GM21528 (cell line): ENCODE measurements at regions not wholly inside any gene's neighbourhood (a gene's known extent, or its start where the extent isn't known, plus 50 kb on each side); places are given as distances from the start of the nearest gene placed in this dataset.
"Not testable (repeated sequence)": the region's sequence is repeated elsewhere in the genome, so short reads cannot be mapped to it uniquely, and the experiment has no call there.

Experiments used
- ATAC-seq: cut with Tn5 transposase; IDR thresholded peaks from one replicate; pipeline ENCODE4 v1.9.1; 2021; ENCODE audit warnings: mild to moderate bottlenecking, moderate library complexity; ENCODE audit not compliant: unreplicated experiment, low FRiP score

DNA sequence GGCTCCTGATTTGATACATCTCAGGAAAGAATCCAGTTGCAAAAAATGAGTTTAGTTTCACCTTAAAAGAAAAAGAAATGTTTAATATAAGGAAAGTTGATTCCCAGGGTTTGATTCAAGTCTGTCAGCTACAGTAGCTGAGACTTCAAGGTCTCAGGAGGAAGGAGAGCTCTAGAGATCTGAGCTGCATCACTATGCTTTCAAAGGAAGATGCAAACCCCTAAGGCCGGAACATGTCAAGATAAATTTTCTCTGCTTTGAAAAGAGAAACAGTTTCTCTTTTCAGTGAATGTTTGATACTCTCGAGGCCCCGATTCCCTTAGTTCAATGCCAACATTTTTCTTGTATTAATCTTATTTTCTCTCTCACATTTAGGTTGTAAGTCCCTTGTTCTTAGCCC, 128.6 kb downstream of the RGPD3 start:
- ATAC-seq, result no peak

GRCh38 chr2:106339132-106339531, 129.1 kb downstream of the RGPD3 start:
- ATAC-seq, result no peak

DNA sequence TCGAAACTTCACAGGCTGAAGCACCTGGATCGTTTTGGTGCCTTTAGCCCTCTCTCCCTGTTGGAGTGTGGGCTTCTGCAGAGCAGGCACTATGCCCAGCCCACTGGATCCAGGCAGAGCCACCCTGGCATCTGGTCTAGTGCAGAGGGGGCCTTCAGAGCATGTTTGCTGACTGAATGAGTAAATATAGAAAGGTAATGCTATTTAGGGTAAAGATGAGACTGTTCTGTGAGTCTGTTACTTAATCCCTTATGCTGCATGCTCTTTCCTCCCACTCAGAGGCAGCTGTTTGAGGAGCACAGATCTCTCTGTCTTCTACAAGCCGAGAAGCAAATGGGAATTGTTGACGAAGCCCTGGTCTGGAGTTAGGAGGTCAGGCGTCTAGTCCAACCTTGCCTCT, 130.2 kb downstream of the RGPD3 start:
- ATAC-seq, result no peak

DNA sequence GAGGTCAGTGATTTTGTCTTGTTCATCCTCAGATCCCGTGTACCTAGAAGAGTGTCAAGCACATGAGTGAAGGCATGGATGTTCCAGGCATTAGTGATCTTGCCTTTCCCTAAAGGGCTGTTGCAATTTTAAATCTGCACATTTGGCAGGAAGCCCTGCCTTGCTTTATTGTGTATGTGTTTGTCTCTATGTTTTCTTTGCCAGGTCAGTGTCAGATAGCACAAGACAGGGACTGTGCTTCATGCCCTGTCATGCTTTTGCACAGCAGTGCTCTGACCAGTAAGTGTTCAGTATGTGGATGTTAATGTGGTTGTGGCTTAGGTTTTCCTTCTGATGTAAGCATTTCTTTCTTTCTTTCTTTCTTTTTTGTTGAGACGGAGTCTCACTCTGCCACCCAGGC, 131.5 kb downstream of the RGPD3 start:
- ATAC-seq, result no peak

- no peak for ATAC-seq
Observed at GRCh38 chr2:106336108-106336507, 132.1 kb downstream of the RGPD3 start.

GRCh38 chr2:106334802-106335201, 133.4 kb downstream of the RGPD3 start:
- no peak for ATAC-seq

- not testable (repeated sequence) for ATAC-seq
Observed at GRCh38 chr2:106333253-106333873, 134.8 kb downstream of the RGPD3 start.

DNA sequence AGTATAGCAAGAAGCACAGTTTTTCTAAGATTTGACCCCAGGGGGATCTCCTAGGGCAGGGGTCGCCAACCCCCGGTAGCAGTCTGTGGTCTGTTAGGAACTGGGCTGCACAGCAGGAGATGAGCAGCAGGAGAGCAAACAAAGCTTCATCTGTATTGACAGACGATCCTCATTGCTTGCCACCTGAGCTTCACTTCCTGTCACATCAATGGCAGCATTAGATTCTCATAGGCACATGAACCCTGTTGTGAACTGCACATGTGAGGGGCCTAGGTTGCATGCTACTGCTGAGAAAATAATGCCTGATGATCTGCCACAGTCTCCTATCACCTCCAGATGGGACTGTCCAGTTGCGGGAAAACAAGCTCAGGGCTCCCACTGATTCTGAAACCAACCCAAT, 136.2 kb downstream of the RGPD3 start:
- ATAC-seq, result no peak

DNA sequence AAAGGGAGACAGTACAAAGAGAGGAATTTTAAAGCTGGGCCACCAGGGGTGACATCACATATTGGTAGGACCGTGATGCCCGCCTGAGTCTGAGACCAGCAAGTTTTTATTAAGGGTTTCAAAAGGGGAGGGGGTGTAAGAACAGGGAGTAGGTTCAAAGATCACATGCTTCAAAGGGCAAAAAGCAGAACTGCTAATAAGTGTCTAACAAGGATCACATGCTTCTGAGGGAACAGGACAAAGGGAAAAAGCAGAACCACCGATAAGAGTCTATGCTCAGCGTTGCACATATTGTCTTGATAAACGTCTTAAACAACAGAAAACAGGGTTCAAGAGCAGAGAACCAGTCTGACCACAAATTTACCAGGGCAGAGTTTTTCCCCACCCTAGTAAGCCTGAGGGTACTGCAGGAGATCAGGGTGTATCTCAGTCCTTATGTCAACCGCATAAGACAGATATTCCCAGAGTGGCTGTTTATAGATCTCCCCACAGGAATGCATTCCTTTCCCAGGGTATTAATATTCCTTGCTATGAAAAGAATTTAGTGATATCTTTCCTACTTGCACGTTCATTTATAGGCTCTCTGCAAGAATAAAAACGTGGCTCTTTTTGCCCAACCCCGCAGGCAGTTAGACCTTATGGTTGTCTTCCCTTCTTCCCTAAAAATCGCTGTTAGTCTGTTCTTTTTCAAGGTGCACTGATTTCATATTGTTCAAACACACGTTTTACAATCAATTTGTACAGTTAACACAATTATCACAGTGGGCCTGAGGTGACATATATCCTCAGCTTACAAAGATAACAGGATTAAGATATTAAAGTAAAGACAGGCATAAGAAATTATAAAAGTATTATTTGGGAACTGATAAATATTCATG, 136.5 kb upstream of the UXS1 start:
- not testable (repeated sequence) for ATAC-seq

DNA sequence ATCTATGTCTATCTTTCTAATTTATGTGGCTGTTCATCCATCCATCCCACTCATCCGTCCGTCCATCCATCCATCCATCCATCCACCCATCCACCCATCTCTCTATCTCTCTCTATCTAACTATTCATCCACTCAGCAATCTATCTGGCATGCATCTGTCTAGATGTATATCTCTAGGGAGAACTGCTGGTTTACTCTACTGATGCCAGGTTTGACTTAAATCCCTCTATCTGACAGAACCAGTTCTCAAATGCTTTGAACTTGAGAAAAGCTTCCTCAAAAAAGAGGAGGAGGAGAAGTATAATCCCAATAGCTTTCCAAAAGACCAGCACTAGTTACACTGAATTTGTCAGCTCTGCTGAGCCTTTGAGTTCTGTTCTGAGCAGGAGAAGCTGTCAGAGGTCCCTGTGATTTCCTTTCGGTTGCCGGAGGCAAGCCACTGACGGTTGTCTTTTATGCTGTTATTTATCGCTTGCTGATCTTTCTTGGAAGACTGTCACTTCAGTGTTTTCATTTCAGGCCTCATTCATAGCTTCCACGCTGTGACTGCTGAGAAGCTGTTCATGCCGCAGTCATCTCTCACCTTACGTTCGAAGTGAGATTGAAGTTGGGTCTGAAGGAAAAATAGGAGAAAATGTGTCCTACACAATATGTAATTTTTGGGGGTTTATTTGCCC, 129.4 kb upstream of the UXS1 start:
- ATAC-seq, result no peak

GRCh38 chr2:106322281-106322680, 128.2 kb upstream of the UXS1 start:
- ATAC-seq, result no peak

DNA sequence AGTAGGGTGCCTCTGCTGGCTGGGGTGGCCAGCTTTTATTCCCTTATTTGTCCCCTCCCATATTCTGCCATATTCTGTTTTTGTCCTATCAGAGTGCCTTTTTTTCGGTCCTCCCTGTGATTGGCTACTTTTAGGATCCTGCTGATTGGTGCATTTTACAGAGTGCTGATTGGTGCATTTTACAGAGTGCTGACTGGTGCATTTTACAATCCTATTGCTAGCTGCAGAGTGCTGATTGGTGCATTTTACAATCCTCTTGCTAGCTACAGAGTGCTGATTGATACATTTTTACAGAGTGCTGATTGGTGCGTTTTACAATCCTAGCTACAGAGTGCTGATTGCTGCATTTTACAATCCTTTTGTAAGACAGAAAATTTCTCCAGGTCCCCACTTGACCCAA, 126.3 kb upstream of the UXS1 start:
- ATAC-seq, result not testable (repeated sequence)

GRCh38 chr2:106316915-106317314, 122.8 kb upstream of the UXS1 start:
- no peak for ATAC-seq

DNA sequence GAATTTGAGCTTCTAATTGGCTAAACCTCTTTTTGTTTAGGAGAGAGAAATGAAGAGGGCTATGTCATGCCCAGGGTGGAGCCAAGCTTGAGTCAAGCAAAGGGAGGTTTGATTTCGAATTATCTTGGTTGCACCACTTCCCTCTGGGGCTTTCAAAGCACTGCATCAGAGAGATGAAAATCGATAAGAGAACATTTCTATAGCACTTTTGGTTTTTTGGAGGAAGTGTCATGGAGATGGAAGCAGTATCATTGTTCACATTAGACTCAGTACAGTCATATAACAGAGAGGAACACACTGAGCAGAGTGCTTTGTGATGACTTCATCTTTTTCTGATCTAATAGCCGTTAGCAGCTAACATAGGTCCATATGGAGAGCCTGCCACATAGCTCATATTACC, 120.3 kb upstream of the UXS1 start:
- no peak for ATAC-seq

- ATAC-seq, result no peak
Observed at GRCh38 chr2:106311041-106311370, 116.9 kb upstream of the UXS1 start.

GRCh38 chr2:106307860-106308259, 113.8 kb upstream of the UXS1 start:
- ATAC-seq, result no peak

DNA sequence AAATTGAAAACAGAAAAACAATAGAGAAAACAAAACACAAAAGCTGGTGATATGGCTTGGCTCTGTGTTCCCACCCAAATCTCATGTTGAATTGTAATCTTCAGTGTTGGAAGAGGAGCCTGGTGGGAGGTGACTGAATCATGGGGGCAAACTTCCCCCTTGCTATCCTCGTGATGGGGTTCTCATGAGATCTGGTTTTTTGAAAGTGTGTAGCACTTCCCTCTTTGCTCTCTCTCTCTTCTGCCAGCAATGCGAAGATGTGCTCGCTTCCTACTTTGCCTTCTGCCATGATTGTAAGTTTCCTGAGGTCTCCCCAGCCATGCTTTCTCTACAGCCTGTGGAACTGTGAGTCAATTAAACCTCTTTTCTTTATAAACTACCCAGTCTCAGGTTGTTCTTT, 112.3 kb upstream of the UXS1 start:
- ATAC-seq, result no peak

DNA sequence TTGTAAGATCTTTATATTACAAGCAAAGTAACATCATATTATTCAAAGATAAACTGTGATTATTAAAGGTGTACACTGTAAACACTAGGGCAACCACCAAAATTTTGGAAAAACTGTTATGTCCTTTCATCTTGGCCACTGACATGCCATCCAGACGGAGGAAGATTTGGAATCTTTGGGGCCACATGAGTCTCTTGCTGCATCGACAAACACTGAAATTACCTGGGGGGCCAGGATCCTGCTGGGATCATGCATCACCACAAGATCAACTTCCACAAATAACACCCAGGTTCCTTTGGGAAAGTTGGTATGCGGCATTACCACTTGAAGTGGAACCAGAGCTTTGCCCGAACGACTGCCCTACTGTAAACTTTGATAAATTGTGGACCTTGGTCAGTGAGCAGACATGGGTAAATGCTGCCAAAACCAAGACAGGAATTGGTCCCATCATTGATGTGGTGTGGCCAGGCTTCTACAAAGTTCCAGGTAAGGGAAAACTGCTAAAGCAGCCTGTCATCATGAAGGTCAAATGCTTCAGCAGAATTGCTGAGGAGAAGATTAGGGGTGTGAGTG, 110.6 kb upstream of the UXS1 start:
- ATAC-seq, result no peak

- no peak for ATAC-seq
Observed at GRCh38 chr2:106299696-106300095, 105.6 kb upstream of the UXS1 start.

- ATAC-seq, result no peak
Observed at GRCh38 chr2:106296182-106296815, 102.2 kb upstream of the UXS1 start.

GRCh38 chr2:106294182-106294581, 100.1 kb upstream of the UXS1 start:
- ATAC-seq, result no peak
